HL-60 (cell line): ENCODE measurements at regions not wholly inside any gene's neighbourhood (a gene's known extent, or its start where the extent isn't known, plus 50 kb on each side); places are given as distances from the start of the nearest gene placed in this dataset.

Experiments used
- GABPA ChIP-seq: IDR thresholded peaks from 2 replicates; pipeline ENCODE4 v1.6.1; 2012; ENCODE audit warnings: low read depth
- POLR2AphosphoS5 ChIP-seq: IDR thresholded peaks from 2 replicates; pipeline ENCODE4 v1.6.1; 2012; ENCODE audit warnings: low read depth
- TF ChIP-seq, protein P1 (sequence below): IDR thresholded peaks from one replicate; pipeline ENCODE4 v1.5.1; 2011; ENCODE audit warnings: low read length, control low read depth, inconsistent platforms; ENCODE audit not compliant: insufficient read depth

DNA sequence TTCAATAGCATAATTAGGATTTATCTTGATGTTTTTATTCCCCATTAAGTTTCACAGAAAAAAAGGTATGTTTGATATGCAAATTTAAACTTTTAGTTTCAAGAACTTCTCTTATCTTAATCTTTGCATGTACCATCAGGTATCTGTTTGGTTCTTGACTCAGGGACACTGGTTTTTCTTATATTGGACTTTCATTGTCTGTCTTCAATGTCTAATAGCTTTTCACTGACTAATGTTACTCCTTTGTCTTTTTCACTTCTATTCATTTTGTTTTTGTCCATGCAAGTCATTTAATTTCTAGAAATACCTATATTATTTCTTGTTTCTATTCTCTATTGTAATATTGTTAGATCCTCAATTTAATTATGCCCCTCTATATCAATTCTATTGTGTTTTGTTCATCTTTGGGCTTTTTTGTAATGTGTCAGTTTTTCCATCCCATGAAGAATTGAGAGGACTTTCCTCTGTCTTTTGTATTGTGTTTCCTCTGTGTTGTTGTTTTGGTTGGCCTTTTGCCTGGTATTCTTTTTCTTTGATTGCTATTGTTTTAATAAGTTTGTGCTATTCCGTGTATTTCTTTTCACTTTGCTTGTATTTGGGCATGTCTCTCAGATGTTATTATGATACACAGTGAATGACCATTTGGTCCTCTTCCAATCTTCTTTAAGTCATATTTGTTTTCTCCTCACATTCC is 58.3 kb upstream of the ANKRD10 start:
- TF ChIP-seq POLR2AphosphoS5 (no peak), GABPA (no peak)
- TF ChIP-seq, protein P1, sequence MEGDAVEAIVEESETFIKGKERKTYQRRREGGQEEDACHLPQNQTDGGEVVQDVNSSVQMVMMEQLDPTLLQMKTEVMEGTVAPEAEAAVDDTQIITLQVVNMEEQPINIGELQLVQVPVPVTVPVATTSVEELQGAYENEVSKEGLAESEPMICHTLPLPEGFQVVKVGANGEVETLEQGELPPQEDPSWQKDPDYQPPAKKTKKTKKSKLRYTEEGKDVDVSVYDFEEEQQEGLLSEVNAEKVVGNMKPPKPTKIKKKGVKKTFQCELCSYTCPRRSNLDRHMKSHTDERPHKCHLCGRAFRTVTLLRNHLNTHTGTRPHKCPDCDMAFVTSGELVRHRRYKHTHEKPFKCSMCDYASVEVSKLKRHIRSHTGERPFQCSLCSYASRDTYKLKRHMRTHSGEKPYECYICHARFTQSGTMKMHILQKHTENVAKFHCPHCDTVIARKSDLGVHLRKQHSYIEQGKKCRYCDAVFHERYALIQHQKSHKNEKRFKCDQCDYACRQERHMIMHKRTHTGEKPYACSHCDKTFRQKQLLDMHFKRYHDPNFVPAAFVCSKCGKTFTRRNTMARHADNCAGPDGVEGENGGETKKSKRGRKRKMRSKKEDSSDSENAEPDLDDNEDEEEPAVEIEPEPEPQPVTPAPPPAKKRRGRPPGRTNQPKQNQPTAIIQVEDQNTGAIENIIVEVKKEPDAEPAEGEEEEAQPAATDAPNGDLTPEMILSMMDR = no peak
